ENCODE measurements at regions not wholly inside any gene's neighbourhood (a gene's known extent, or its start where the extent isn't known, plus 50 kb on each side); places are given as distances from the start of the nearest gene placed in this dataset.

- no peaks in the 10 kb centered on the region for H3K4me1 ChIP-seq (ENCODE audit: control insufficient read depth, insufficient read depth, low read length)
- H3K9ac ChIP-seq (ENCODE audit: low read length in 2 of 2): no peak overlapping the region
- H3K27me3 ChIP-seq (ENCODE audit: control insufficient read depth in 1 of 2, insufficient read depth in 2 of 2, low read length in 2 of 2): no peaks in the 10 kb centered on the region
- no peak overlapping the region for H3K27ac ChIP-seq (ENCODE audit: low read length)
- H3K9me3 ChIP-seq (ENCODE audit: control insufficient read depth in 2 of 2, low read length in 2 of 2): no peaks in the 10 kb centered on the region
- H3K4me3 ChIP-seq (ENCODE audit: low read length in 2 of 2): no peak overlapping the region
- H3K36me3 ChIP-seq (ENCODE audit: control insufficient read depth in 2 of 2, insufficient read depth in 2 of 2, low read length in 2 of 2): no peaks in the 10 kb centered on the region
Observed at GRCh38 chr3:117580806-117581205, 871.2 kb downstream of the TUSC7 start.

DNA sequence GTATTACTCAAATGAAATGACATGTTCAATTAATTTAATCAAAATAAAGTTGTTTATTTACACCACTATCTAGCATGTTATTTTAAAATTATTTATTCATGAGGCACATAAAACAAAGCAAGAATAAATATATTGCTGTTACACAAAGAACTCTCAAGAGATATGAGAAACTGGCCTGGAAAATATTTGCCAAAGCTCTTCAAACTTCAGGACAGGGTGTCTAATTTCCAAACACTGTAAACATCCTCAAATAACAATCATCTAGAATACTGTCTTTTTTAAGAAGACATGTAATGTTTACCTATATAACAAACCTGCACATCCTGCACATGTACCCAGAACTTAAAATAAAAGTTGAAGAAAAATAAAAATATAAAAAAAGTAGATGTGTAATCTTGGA lies 876.6 kb downstream of the TUSC7 start:
- Histone ChIP-seq H3K27me3 (ENCODE audit: control insufficient read depth in 1 of 2, insufficient read depth in 2 of 2, low read length in 2 of 2) (no peaks in the 10 kb centered on the region), H3K27ac (ENCODE audit: low read length) (no peak overlapping the region), H3K9ac (ENCODE audit: low read length in 2 of 2) (no peak overlapping the region), H3K36me3 (ENCODE audit: control insufficient read depth in 2 of 2, insufficient read depth in 2 of 2, low read length in 2 of 2) (no peaks in the 10 kb centered on the region), H3K4me1 (ENCODE audit: control insufficient read depth, insufficient read depth, low read length) (no peaks in the 10 kb centered on the region), H3K9me3 (ENCODE audit: control insufficient read depth in 2 of 2, low read length in 2 of 2) (no peaks in the 10 kb centered on the region), H3K4me3 (ENCODE audit: low read length in 2 of 2) (no peak overlapping the region)

DNA sequence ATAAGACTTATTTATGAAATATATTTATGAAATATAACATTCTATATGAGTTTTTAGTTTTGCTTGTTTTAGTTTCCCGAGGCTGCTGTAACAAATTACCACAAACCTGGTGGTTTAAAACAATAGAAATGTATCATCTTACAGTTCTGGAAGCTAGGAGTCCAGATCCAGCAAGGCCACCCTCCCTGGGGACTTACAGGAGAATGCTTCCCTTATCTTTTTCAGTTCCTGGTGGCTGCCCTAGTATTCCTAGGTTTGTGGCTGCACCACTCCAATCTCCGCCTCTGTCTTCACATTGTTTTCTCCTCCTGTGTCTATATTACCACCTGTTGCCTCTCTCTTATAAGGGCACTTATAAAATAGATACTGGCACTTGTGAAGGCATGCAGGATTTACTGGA lies 877.8 kb downstream of the TUSC7 start:
- no peak overlapping the region for H3K27ac ChIP-seq (ENCODE audit: low read length)
- H3K9me3 ChIP-seq (ENCODE audit: control insufficient read depth in 2 of 2, low read length in 2 of 2): no peaks in the 10 kb centered on the region
- H3K36me3 ChIP-seq (ENCODE audit: control insufficient read depth in 2 of 2, insufficient read depth in 2 of 2, low read length in 2 of 2): no peaks in the 10 kb centered on the region
- no peak overlapping the region for H3K4me3 ChIP-seq (ENCODE audit: low read length in 2 of 2)
- H3K4me1 ChIP-seq (ENCODE audit: control insufficient read depth, insufficient read depth, low read length): no peaks in the 10 kb centered on the region
- H3K9ac ChIP-seq (ENCODE audit: low read length in 2 of 2): no peak overlapping the region
- no peaks in the 10 kb centered on the region for H3K27me3 ChIP-seq (ENCODE audit: control insufficient read depth in 1 of 2, insufficient read depth in 2 of 2, low read length in 2 of 2)

GRCh38 chr3:117589454-117589853 lies 879.9 kb downstream of the TUSC7 start:
- Histone ChIP-seq H3K4me3 (ENCODE audit: low read length in 2 of 2) (no peak overlapping the region), H3K27me3 (ENCODE audit: control insufficient read depth in 1 of 2, insufficient read depth in 2 of 2, low read length in 2 of 2) (no peaks in the 10 kb centered on the region), H3K9ac (ENCODE audit: low read length in 2 of 2) (no peak overlapping the region), H3K27ac (ENCODE audit: low read length) (no peak overlapping the region), H3K4me1 (ENCODE audit: control insufficient read depth, insufficient read depth, low read length) (no peaks in the 10 kb centered on the region), H3K9me3 (ENCODE audit: control insufficient read depth in 2 of 2, low read length in 2 of 2) (no peaks in the 10 kb centered on the region), H3K36me3 (ENCODE audit: control insufficient read depth in 2 of 2, insufficient read depth in 2 of 2, low read length in 2 of 2) (no peaks in the 10 kb centered on the region)

DNA sequence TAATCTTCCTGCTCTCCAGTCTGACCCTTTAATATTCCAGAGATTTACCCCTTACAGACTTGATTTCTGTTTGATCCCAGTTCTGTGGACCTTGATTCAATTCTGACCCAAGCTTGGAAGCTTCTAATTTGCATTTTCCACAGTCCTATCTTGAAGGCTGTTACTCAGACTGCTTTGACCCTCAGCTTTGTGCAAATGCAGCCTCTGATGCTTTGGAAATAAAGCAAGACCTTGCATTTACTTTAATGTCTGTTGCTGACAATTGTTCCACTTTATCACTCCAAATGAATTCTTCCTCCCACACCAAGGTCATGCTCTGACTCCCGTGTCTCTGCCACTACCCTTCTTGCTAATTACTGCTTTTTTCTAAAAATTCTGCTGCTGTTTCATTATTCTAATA lies 886.0 kb downstream of the TUSC7 start:
- H3K9ac ChIP-seq (ENCODE audit: low read length in 2 of 2): no peak overlapping the region
- no peaks in the 10 kb centered on the region for H3K27me3 ChIP-seq (ENCODE audit: control insufficient read depth in 1 of 2, insufficient read depth in 2 of 2, low read length in 2 of 2)
- no peak overlapping the region for H3K4me3 ChIP-seq (ENCODE audit: low read length in 2 of 2)
- H3K4me1 ChIP-seq (ENCODE audit: control insufficient read depth, insufficient read depth, low read length): no peaks in the 10 kb centered on the region
- no peaks in the 10 kb centered on the region for H3K36me3 ChIP-seq (ENCODE audit: control insufficient read depth in 2 of 2, insufficient read depth in 2 of 2, low read length in 2 of 2)
- H3K27ac ChIP-seq (ENCODE audit: low read length): no peak overlapping the region
- H3K9me3 ChIP-seq (ENCODE audit: control insufficient read depth in 2 of 2, low read length in 2 of 2): no peaks in the 10 kb centered on the region

DNA sequence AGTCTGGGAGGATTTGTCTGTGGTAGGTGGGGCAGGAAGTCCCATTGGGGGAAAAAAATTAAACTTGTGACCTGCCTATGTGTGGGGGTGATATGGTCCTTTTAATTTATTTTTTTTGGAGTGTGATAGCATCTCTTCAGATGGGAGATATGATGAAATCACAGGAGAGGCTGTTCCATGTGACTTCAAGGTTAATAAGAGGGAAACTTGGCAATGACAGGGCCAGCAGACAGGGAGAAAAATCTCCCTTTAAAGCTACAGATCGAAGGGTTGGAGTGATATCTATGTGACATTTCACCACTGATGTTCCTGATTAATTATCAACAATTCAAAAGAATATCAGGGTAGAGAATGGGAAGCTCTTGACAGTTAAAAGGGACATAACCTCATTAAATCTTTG lies 886.9 kb downstream of the TUSC7 start:
- Histone ChIP-seq H3K4me3 (ENCODE audit: low read length in 2 of 2) (no peak overlapping the region), H3K4me1 (ENCODE audit: control insufficient read depth, insufficient read depth, low read length) (no peaks in the 10 kb centered on the region), H3K27ac (ENCODE audit: low read length) (no peak overlapping the region), H3K36me3 (ENCODE audit: control insufficient read depth in 2 of 2, insufficient read depth in 2 of 2, low read length in 2 of 2) (no peaks in the 10 kb centered on the region), H3K27me3 (ENCODE audit: control insufficient read depth in 1 of 2, insufficient read depth in 2 of 2, low read length in 2 of 2) (no peaks in the 10 kb centered on the region), H3K9ac (ENCODE audit: low read length in 2 of 2) (no peak overlapping the region), H3K9me3 (ENCODE audit: control insufficient read depth in 2 of 2, low read length in 2 of 2) (no peaks in the 10 kb centered on the region)

DNA sequence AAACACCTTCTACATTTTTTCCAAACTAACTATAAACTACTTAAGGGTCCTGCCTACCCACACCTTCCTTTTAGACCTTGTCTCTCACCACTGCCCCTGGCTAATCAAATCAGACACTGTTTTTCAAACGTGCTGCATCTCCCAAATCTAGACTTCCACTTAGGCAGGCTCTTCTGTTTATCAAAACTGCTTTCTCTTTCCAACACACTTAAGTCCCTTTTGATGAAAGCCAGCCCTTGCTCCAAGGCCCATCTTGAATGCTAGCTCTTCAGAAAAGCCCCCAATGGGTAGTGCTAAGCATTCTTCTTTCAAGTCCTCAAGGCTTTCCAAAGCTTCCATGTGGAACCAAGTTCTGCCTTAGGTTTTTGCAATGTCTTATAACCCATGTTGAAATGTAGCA lies 888.3 kb downstream of the TUSC7 start:
- no peaks in the 10 kb centered on the region for H3K4me1 ChIP-seq (ENCODE audit: control insufficient read depth, insufficient read depth, low read length)
- H3K36me3 ChIP-seq (ENCODE audit: control insufficient read depth in 2 of 2, insufficient read depth in 2 of 2, low read length in 2 of 2): no peaks in the 10 kb centered on the region
- H3K27ac ChIP-seq (ENCODE audit: low read length): no peak overlapping the region
- H3K9me3 ChIP-seq (ENCODE audit: control insufficient read depth in 2 of 2, low read length in 2 of 2): no peaks in the 10 kb centered on the region
- H3K9ac ChIP-seq (ENCODE audit: low read length in 2 of 2): no peak overlapping the region
- H3K4me3 ChIP-seq (ENCODE audit: low read length in 2 of 2): no peak overlapping the region
- H3K27me3 ChIP-seq (ENCODE audit: control insufficient read depth in 1 of 2, insufficient read depth in 2 of 2, low read length in 2 of 2): no peaks in the 10 kb centered on the region

DNA sequence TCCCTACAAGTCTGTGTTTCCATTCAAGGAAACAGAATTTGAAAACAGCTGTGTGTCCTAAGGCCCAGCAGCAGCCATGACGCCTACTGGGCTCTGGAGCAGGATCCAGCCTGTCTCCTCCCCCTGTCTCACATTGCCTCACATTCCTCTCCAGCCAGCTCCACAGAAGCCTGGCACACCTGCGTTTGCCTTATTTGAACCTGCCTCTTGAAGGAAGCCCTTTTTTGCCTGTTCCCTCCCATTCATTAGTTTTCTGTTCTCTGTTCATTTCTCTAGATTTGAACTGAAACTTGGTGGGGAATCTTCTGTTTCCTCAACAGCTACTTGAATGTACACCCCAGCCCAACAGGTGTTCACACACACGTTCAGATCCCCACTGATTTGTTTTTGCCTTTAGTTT lies 890.5 kb downstream of the TUSC7 start:
- Histone ChIP-seq H3K4me3 (ENCODE audit: low read length in 2 of 2) (no peak overlapping the region), H3K9me3 (ENCODE audit: control insufficient read depth in 2 of 2, low read length in 2 of 2) (no peaks in the 10 kb centered on the region), H3K4me1 (ENCODE audit: control insufficient read depth, insufficient read depth, low read length) (no peaks in the 10 kb centered on the region), H3K9ac (ENCODE audit: low read length in 2 of 2) (no peak overlapping the region), H3K36me3 (ENCODE audit: control insufficient read depth in 2 of 2, insufficient read depth in 2 of 2, low read length in 2 of 2) (no peaks in the 10 kb centered on the region), H3K27me3 (ENCODE audit: control insufficient read depth in 1 of 2, insufficient read depth in 2 of 2, low read length in 2 of 2) (no peaks in the 10 kb centered on the region), H3K27ac (ENCODE audit: low read length) (no peak overlapping the region)

- Histone ChIP-seq H3K27me3 (ENCODE audit: control insufficient read depth in 1 of 2, insufficient read depth in 2 of 2, low read length in 2 of 2) (no peaks in the 10 kb centered on the region), H3K4me1 (ENCODE audit: control insufficient read depth, insufficient read depth, low read length) (no peaks in the 10 kb centered on the region), H3K27ac (ENCODE audit: low read length) (no peak overlapping the region), H3K4me3 (ENCODE audit: low read length in 2 of 2) (no peak overlapping the region), H3K36me3 (ENCODE audit: control insufficient read depth in 2 of 2, insufficient read depth in 2 of 2, low read length in 2 of 2) (no peaks in the 10 kb centered on the region), H3K9ac (ENCODE audit: low read length in 2 of 2) (no peak overlapping the region), H3K9me3 (ENCODE audit: control insufficient read depth in 2 of 2, low read length in 2 of 2) (no peaks in the 10 kb centered on the region)
Observed at GRCh38 chr3:117600666-117601065, 891.1 kb downstream of the TUSC7 start.

DNA sequence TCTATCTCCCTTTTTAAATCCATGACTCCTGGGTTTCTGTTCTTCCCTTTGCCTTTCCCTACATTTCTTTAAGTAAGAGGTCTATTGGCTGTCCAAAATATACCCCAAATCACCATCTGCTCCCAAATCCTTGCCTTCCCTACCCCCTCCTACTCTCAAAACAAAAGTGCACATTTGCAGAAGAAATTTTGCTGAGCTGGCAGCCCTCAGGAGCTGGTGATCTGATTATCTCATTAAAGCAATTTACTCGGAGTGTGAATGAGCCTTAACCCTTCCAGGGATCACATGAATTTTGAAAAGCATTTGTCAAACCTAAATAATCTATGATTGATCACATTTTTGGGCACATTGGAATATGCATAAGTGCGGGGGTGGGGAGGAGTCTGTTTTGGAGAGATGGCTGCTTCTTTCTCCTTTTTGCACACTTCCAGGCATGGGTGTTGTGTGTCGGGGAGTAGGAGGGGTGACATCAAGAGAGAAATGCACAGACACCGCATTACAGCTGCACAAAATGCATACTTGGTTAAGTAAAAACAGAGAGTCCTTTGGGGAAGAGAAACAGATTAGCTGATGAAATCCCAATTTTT lies 892.6 kb downstream of the TUSC7 start:
- Histone ChIP-seq H3K4me1 (ENCODE audit: control insufficient read depth, insufficient read depth, low read length) (no peaks in the 10 kb centered on the region), H3K9ac (ENCODE audit: low read length in 2 of 2) (no peak overlapping the region), H3K27ac (ENCODE audit: low read length) (no peak overlapping the region)

DNA sequence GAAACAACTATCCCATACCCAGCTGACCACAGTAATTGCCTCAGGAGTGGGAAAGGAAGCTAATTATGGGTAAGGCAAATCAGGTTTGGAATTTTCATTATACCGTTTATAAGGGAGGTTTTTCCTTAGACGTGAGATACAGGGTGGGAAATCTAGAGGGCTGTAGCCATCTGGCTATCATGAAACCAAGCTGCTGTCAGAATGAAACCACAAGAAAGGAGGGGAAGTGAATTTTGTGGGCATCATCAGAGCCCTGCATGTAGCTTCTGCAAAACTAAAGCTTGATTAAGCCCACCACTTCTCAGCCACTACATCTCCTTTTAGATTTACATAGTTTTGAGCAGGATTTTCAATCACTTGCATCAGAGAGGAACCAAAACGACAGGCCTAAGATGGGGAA lies 893.5 kb downstream of the TUSC7 start:
- H3K27me3 ChIP-seq (ENCODE audit: control insufficient read depth in 1 of 2, insufficient read depth in 2 of 2, low read length in 2 of 2): no peaks in the 10 kb centered on the region
- H3K9me3 ChIP-seq (ENCODE audit: control insufficient read depth in 2 of 2, low read length in 2 of 2): no peaks in the 10 kb centered on the region
- no peak overlapping the region for H3K4me3 ChIP-seq (ENCODE audit: low read length in 2 of 2)
- H3K27ac ChIP-seq (ENCODE audit: low read length): no peak overlapping the region
- H3K4me1 ChIP-seq (ENCODE audit: control insufficient read depth, insufficient read depth, low read length): no peaks in the 10 kb centered on the region
- H3K9ac ChIP-seq (ENCODE audit: low read length in 2 of 2): no peak overlapping the region
- H3K36me3 ChIP-seq (ENCODE audit: control insufficient read depth in 2 of 2, insufficient read depth in 2 of 2, low read length in 2 of 2): no peaks in the 10 kb centered on the region

More for the DNA sequence above, 892.6 kb downstream of the TUSC7 start:
- Histone ChIP-seq H3K36me3 (ENCODE audit: control insufficient read depth in 2 of 2, insufficient read depth in 2 of 2, low read length in 2 of 2) (no peaks in the 10 kb centered on the region), H3K27me3 (ENCODE audit: control insufficient read depth in 1 of 2, insufficient read depth in 2 of 2, low read length in 2 of 2) (no peaks in the 10 kb centered on the region), H3K4me3 (ENCODE audit: low read length in 2 of 2) (no peak overlapping the region), H3K9me3 (ENCODE audit: control insufficient read depth in 2 of 2, low read length in 2 of 2) (no peaks in the 10 kb centered on the region)
